ENCODE measurements at regions not wholly inside any gene's neighbourhood (a gene's known extent, or its start where the extent isn't known, plus 50 kb on each side); places are given as distances from the start of the nearest gene placed in this dataset.

GRCh38 chr4:53775381-53775780 is 184.1 kb upstream of the LNX1 start:
- no peaks in the 10 kb centered on the region for H4K20me1 ChIP-seq (ENCODE audit: insufficient read depth)
- no peak for TF ChIP-seq ATF3 (IDR thresholded peaks at IDR 0.05)
- TF ChIP-seq POLR2AphosphoS5 (IDR thresholded peaks at IDR 0.05; ENCODE audit: low read depth, low read length) = no peak
- no peak overlapping the region for H3K4me2 ChIP-seq (ENCODE audit: low read length)
- no peaks in the 10 kb centered on the region for H3K9me3 ChIP-seq (ENCODE audit: control insufficient read depth in 1 of 2, insufficient read depth in 1 of 2, low read depth in 1 of 2, low read length in 2 of 2)
- H3K9me2 ChIP-seq (ENCODE audit: insufficient read depth) = no peaks in the 10 kb centered on the region
- H3K79me2 ChIP-seq (ENCODE audit: insufficient read depth, low read length) = no peaks in the 10 kb centered on the region
- no peak overlapping the region for H3K9ac ChIP-seq (ENCODE audit: low read length)
- ChIA-PET CTCF (no interaction called here), POLR2A (no interaction called here), RAD21 (ENCODE audit: low non-redundant PET in 1 of 2, low total read pairs in 2 of 2, uncharacterized antibody in 2 of 2, unreplicated experiment in 2 of 2) (no interaction called here)
- ATAC-seq = no peak
- no peak overlapping the region for H3K4me3 ChIP-seq (replicated peaks in 1 of 2; ENCODE audit: low read depth in 1 of 2, low read length in 2 of 2)
- intact Hi-C loops (cut with micrococcal nuclease) = no loop called here
- H3K27me3 ChIP-seq (ENCODE audit: insufficient read depth, low read length) = peaks cover 29% of the 10 kb centered on the region
- no TSS peak for BruUV-seq (replicated peaks)
- H2AFZ ChIP-seq (ENCODE audit: low read depth, low read length, poor library complexity, severe bottlenecking) = no peak overlapping the region
- H3K4me1 ChIP-seq (ENCODE audit: control insufficient read depth in 1 of 2, insufficient read depth in 2 of 2, low read length in 2 of 2) = no peaks in the 10 kb centered on the region
- no peak overlapping the region for H3K27ac ChIP-seq (ENCODE audit: low read depth, low read length)
- DNase-seq (ENCODE audit: low read depth, low spot score) = no peak
- no peaks in the 10 kb centered on the region for H3K36me3 ChIP-seq (ENCODE audit: control insufficient read depth in 1 of 2, insufficient read depth in 2 of 2, low read length in 2 of 2)

- H3K36me3 ChIP-seq (ENCODE audit: control insufficient read depth in 1 of 2, insufficient read depth in 2 of 2, low read length in 2 of 2) = no peaks in the 10 kb centered on the region
- ChIA-PET POLR2A (no interaction called here), CTCF (interaction anchor here (1.5 kb wide), 1 partner anchor 65 kb away, joined by 4 read pairs; no protein-coding TSS in a partner anchor), RAD21 (ENCODE audit: low non-redundant PET in 1 of 2, low total read pairs in 2 of 2, uncharacterized antibody in 2 of 2, unreplicated experiment in 2 of 2) (no interaction called here)
- DNase-seq (ENCODE audit: low read depth, low spot score) (no peak), ATAC-seq (no peak)
- intact Hi-C loops (cut with micrococcal nuclease) = no loop called here
- peaks cover 8% of the 10 kb centered on the region; the same call in 1 of the 2 replicates for H3K27me3 ChIP-seq (ENCODE audit: insufficient read depth, low read length)
- H3K79me2 ChIP-seq (ENCODE audit: insufficient read depth, low read length) = no peaks in the 10 kb centered on the region
- no TSS peak for BruUV-seq (replicated peaks)
- no peaks in the 10 kb centered on the region for H3K9me3 ChIP-seq (ENCODE audit: control insufficient read depth in 1 of 2, insufficient read depth in 1 of 2, low read depth in 1 of 2, low read length in 2 of 2)
- H3K27ac ChIP-seq (ENCODE audit: low read depth, low read length) = no peak overlapping the region
- no peak overlapping the region for H3K9ac ChIP-seq (ENCODE audit: low read length)
- TF ChIP-seq SIN3A (IDR thresholded peaks at IDR 0.05; ENCODE audit: low read depth) (no peak), CEBPB (IDR thresholded peaks at IDR 0.05; ENCODE audit: low read depth) (no peak), SRF (IDR thresholded peaks at IDR 0.05; ENCODE audit: low read depth) (no peak), ATF3 (IDR thresholded peaks at IDR 0.05) (no peak), FOSL1 (IDR thresholded peaks at IDR 0.05; ENCODE audit: low read depth) (no peak), MAX (IDR thresholded peaks at IDR 0.05) (no peak), ZBTB33 (IDR thresholded peaks at IDR 0.05; ENCODE audit: extremely low read depth, insufficient replicate concordance, low read length) (no peak), EZH2 (IDR thresholded peaks at IDR 0.05) (no peak)
- H3K4me1 ChIP-seq (ENCODE audit: control insufficient read depth in 1 of 2, insufficient read depth in 2 of 2, low read length in 2 of 2) = no peaks in the 10 kb centered on the region
- H4K20me1 ChIP-seq (ENCODE audit: insufficient read depth) = no peaks in the 10 kb centered on the region
- H2AFZ ChIP-seq (ENCODE audit: low read depth, low read length, poor library complexity, severe bottlenecking) = no peak overlapping the region
- no peak overlapping the region for H3K4me3 ChIP-seq (replicated peaks in 1 of 2; ENCODE audit: low read depth in 1 of 2, low read length in 2 of 2)
- H3K9me2 ChIP-seq (ENCODE audit: insufficient read depth) = no peaks in the 10 kb centered on the region
- H3K4me2 ChIP-seq (ENCODE audit: low read length) = no peak overlapping the region
Observed at GRCh38 chr4:53771326-53771725, 180.0 kb upstream of the LNX1 start.

All from HCT116 (cell line).